GM18517 (cell line): ENCODE measurements at regions not wholly inside any gene's neighbourhood (a gene's known extent, or its start where the extent isn't known, plus 50 kb on each side); places are given as distances from the start of the nearest gene placed in this dataset.

Experiments used
- ATAC-seq: cut with Tn5 transposase; IDR thresholded peaks from one replicate; pipeline ENCODE4 v1.9.1; 2021; ENCODE audit warnings: mild to moderate bottlenecking, moderate library complexity; ENCODE audit not compliant: unreplicated experiment

- no peak for ATAC-seq
Measured at GRCh38 chr10:78851647-78852046, 217.1 kb upstream of the ZMIZ1 start.

GRCh38 chr10:78852466-78853240 is 216.1 kb upstream of the ZMIZ1 start:
- ATAC-seq, result no peak

- no peak for ATAC-seq
Measured at GRCh38 chr10:78853864-78854263, 214.9 kb upstream of the ZMIZ1 start.

- ATAC-seq, result no peak
Measured at GRCh38 chr10:78856421-78856820, 212.3 kb upstream of the ZMIZ1 start.

GRCh38 chr10:78857193-78857592 is 211.6 kb upstream of the ZMIZ1 start:
- no peak for ATAC-seq

GRCh38 chr10:78859266-78859665 is 209.5 kb upstream of the ZMIZ1 start:
- no peak for ATAC-seq

GRCh38 chr10:78859769-78860168 is 209.0 kb upstream of the ZMIZ1 start:
- ATAC-seq, result no peak

GRCh38 chr10:78860260-78860914 is 208.4 kb upstream of the ZMIZ1 start:
- ATAC-seq, result no peak

- no peak for ATAC-seq
Measured at GRCh38 chr10:78861529-78862327, 207.0 kb upstream of the ZMIZ1 start.

- no peak for ATAC-seq
Measured at GRCh38 chr10:78862328-78862640, 206.5 kb upstream of the ZMIZ1 start.

- no peak for ATAC-seq
Measured at GRCh38 chr10:78863140-78863905, 205.4 kb upstream of the ZMIZ1 start.

- no peak for ATAC-seq
Measured at GRCh38 chr10:78863906-78864239, 204.9 kb upstream of the ZMIZ1 start.

GRCh38 chr10:78864761-78865537 is 203.8 kb upstream of the ZMIZ1 start:
- no peak for ATAC-seq

GRCh38 chr10:78865538-78865875 is 203.3 kb upstream of the ZMIZ1 start:
- no peak for ATAC-seq

- ATAC-seq, result no peak
Measured at GRCh38 chr10:78865931-78866717, 202.6 kb upstream of the ZMIZ1 start.

GRCh38 chr10:78866731-78867554 is 201.8 kb upstream of the ZMIZ1 start:
- ATAC-seq, result no peak

- no peak for ATAC-seq
Measured at GRCh38 chr10:78867555-78867939, 201.2 kb upstream of the ZMIZ1 start.

- ATAC-seq, result no peak
Measured at GRCh38 chr10:78868048-78868447, 200.7 kb upstream of the ZMIZ1 start.

- no peak for ATAC-seq
Measured at GRCh38 chr10:78868456-78868855, 200.3 kb upstream of the ZMIZ1 start.
